Progenitor cell of endocrine pancreas (in vitro differentiated cells): ENCODE measurements at regions not wholly inside any gene's neighbourhood (a gene's known extent, or its start where the extent isn't known, plus 50 kb on each side); places are given as distances from the start of the nearest gene placed in this dataset.

Experiments used
- DNase-seq: peaks from one replicate; pipeline ENCODE4 v3.0.0; 2021; ENCODE audit warnings: low spot score; ENCODE audit not compliant: unreplicated experiment
- H3K27ac Mint-ChIP-seq: 2 replicates; pipeline ENCODE4 v1.8.0; 2021; ENCODE audit warnings: mild to moderate bottlenecking, moderate library complexity, mixed read lengths
- H3K27me3 Mint-ChIP-seq: 2 replicates; pipeline ENCODE4 v1.8.0; 2021; ENCODE audit warnings: mixed read lengths
- H3K36me3 Mint-ChIP-seq: 2 replicates; pipeline ENCODE4 v1.8.0; 2022; ENCODE audit warnings: mixed read lengths; ENCODE audit not compliant: insufficient read depth
- H3K4me1 Mint-ChIP-seq: 2 replicates; pipeline ENCODE4 v1.8.0; 2021; ENCODE audit warnings: low read depth, mixed read lengths
- H3K4me3 Mint-ChIP-seq: 2 replicates; pipeline ENCODE4 v1.8.0; 2021; ENCODE audit warnings: low read depth, mild to moderate bottlenecking, moderate library complexity, mixed read lengths
- H3K9me3 Mint-ChIP-seq: 2 replicates; pipeline ENCODE4 v1.8.0; 2021; ENCODE audit warnings: low read depth, mixed read lengths
- TF ChIP-seq, protein P1 (sequence below): fragments of 200-600 bp; sonication (generic); IDR thresholded peaks from one replicate; pipeline ENCODE4 v1.5.0; 2021; ENCODE audit warnings: antibody characterized with exemption, mild to moderate bottlenecking; ENCODE audit not compliant: unreplicated experiment

DNA sequence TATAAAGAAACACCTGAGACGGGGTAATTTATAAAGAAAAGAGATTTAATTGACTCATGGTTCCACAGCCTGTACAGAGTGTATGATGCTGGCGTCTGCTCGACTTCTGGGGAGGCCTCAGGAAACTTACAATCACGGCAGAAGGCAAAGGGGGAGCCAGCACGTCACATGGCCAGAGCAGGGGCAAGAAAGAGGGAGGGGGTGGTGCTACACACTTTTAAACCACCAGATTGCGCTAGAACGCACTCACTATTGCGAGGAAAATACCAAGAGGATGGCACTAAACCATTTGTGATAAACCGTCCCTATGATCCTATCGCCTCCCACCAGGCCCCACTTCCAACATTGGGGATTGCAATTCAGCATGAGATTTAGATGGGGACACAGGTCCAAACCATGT, 79.7 kb upstream of the CARD18 start:
- H3K4me1 Mint-ChIP-seq = peaks cover 5% of the 10 kb centered on the region
- H3K4me3 Mint-ChIP-seq = no peak overlapping the region
- H3K27me3 Mint-ChIP-seq = peaks cover 2% of the 10 kb centered on the region
- H3K27ac Mint-ChIP-seq = no peak overlapping the region
- H3K9me3 Mint-ChIP-seq = no peaks in the 10 kb centered on the region
- DNase-seq = no peak
- H3K36me3 Mint-ChIP-seq = no peaks in the 10 kb centered on the region
- TF ChIP-seq, protein P1, sequence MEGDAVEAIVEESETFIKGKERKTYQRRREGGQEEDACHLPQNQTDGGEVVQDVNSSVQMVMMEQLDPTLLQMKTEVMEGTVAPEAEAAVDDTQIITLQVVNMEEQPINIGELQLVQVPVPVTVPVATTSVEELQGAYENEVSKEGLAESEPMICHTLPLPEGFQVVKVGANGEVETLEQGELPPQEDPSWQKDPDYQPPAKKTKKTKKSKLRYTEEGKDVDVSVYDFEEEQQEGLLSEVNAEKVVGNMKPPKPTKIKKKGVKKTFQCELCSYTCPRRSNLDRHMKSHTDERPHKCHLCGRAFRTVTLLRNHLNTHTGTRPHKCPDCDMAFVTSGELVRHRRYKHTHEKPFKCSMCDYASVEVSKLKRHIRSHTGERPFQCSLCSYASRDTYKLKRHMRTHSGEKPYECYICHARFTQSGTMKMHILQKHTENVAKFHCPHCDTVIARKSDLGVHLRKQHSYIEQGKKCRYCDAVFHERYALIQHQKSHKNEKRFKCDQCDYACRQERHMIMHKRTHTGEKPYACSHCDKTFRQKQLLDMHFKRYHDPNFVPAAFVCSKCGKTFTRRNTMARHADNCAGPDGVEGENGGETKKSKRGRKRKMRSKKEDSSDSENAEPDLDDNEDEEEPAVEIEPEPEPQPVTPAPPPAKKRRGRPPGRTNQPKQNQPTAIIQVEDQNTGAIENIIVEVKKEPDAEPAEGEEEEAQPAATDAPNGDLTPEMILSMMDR = no peak

DNA sequence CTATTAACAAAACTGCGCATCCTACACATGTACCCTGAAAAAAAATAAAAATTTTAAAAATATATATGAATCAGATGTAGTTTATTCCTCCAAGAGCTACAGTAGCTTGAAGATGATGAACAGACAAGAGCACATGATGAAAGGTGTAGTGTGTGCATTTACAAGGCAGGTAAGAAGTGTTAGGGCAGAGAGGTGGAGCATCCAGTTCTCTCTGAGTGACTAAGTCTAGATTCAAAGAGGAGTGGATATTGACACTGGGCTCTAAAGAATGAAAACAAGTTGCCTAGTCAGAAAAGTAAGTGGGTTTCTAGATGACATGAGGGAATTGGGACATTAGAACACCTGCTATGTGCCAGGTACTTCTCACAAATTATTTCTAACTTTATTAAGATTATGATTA, 76.0 kb upstream of the CARD18 start:
- no peaks in the 10 kb centered on the region for H3K27me3 Mint-ChIP-seq
- no peaks in the 10 kb centered on the region for H3K9me3 Mint-ChIP-seq
- TF ChIP-seq, protein P1 = no peak
- no peak overlapping the region for H3K27ac Mint-ChIP-seq
- no peaks in the 10 kb centered on the region for H3K36me3 Mint-ChIP-seq
- no peak for DNase-seq
- H3K4me1 Mint-ChIP-seq = peaks cover 11% of the 10 kb centered on the region
- no peak overlapping the region for H3K4me3 Mint-ChIP-seq

DNA sequence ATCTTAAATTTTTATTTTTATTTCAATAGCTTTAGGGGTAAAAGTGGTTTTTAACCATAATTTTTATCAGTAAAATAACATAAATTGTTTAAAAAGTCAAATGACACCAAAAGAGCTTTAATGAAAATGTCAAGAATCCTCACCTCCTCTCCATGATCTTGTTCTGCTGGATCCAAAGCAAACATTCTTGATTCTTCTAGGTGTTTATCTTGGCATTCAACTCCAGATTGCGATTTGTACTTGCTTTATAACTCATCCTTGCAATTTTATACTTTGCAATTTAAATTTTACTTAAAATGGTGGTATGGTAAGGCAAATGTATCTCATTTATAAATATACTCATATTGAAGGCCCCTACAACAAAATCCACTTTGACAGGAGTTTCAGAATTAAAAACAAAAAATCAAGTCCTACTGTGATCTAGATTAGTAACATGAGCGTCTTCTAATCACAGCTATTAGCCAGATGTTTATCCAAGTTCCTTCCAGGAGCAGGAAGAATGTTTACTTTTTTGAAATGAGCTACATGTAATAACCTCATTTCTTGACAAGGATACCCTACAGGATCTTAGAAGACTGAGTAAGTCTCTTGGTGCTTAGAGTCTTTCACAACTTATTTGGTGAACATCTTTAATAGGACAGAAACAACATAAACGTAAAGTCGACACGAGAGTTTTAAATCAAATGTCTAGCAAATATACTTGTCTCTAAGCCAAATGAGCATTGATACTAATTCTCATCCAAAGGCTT, 72.4 kb upstream of the CARD18 start:
- TF ChIP-seq, protein P1 = no peak
- no peak overlapping the region for H3K27ac Mint-ChIP-seq
- no peak overlapping the region for H3K4me3 Mint-ChIP-seq
- peaks cover 8% of the 10 kb centered on the region for H3K4me1 Mint-ChIP-seq
- no peaks in the 10 kb centered on the region for H3K27me3 Mint-ChIP-seq
- no peaks in the 10 kb centered on the region for H3K9me3 Mint-ChIP-seq
- H3K36me3 Mint-ChIP-seq = no peaks in the 10 kb centered on the region
- no peak for DNase-seq

DNA sequence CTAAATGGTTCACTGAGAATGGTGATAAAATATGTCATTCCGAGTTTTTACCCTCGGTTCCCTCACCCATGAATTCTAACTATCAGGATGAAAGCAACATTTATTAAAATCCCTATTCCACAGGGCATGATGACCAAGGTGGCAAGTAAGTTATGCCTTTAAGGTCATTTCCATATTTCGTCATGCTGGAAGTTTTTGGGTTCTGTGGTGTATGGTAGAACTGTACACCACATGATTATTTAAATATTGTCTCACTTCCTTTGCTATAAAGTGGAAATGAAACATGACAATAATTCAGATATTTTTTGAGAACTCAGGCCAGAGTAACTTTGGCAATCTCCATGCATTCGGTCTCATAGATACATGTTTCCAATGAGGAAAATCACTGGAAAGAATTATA, 68.5 kb upstream of the CARD18 start:
- no peak overlapping the region for H3K27ac Mint-ChIP-seq
- no peaks in the 10 kb centered on the region for H3K9me3 Mint-ChIP-seq
- DNase-seq = no peak
- no peaks in the 10 kb centered on the region for H3K36me3 Mint-ChIP-seq
- H3K27me3 Mint-ChIP-seq = no peaks in the 10 kb centered on the region
- TF ChIP-seq, protein P1 = no peak
- H3K4me3 Mint-ChIP-seq = no peak overlapping the region
- peaks cover 13% of the 10 kb centered on the region for H3K4me1 Mint-ChIP-seq

DNA sequence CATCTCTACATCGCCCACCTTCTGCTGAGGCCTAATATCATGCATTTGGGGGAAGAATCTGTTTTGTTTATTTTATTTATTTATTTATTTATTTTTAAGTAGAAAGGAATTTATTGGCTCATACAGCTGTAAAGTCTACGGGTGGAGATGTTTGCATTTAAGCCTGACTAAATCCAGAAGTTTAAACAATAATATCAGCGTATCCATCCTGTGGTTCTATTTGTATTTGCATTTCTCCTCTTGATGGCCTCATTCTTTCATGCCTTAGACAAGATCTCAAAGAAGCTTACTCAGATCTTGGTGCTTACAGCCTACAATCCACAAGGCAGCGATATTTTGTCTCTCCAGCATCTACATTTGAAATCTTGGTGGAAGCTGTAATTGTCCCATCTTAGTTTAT, 67.1 kb upstream of the CARD18 start:
- Mint-ChIP-seq H3K36me3 (no peaks in the 10 kb centered on the region), H3K4me1 (peaks cover 13% of the 10 kb centered on the region)
- DNase-seq = no peak

More for the DNA sequence above, 67.1 kb upstream of the CARD18 start:
- no peak overlapping the region for H3K27ac Mint-ChIP-seq
- no peaks in the 10 kb centered on the region for H3K27me3 Mint-ChIP-seq
- no peak overlapping the region for H3K4me3 Mint-ChIP-seq
- TF ChIP-seq, protein P1 = no peak
- no peaks in the 10 kb centered on the region for H3K9me3 Mint-ChIP-seq
